NCI-H128 (cell line): ENCODE measurements at regions not wholly inside any gene's neighbourhood (a gene's known extent, or its start where the extent isn't known, plus 50 kb on each side); places are given as distances from the start of the nearest gene placed in this dataset.
"Not testable (repeated sequence)": the region's sequence is repeated elsewhere in the genome, so short reads cannot be mapped to it uniquely, and the experiment has no call there.

Experiments
- DNase-seq: peaks from one replicate; lab custom pipeline; 2025; ENCODE audit not compliant: unreplicated experiment; lab: John Stamatoyannopoulos, UW

DNA sequence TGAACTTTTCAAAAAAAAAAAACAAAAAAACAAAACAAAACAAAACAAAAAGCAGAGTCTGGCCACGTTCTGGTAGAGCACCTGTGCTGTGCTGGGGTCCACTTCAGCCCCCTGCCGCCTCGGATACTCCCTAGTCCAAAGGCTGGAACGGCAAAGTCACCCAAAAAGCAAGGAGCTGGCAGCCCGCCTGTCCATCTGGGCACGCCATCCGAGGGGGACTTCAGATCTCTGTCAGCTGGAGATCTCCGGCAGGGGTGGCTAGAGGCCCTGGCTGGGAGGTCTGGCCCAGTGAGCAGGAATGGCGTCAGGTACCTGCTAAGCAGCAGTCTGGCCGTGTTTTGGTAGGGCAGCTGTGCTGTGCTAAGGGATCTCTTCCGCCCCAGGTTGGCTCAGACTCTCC is 152.3 kb upstream of the ZNF516 start:
- DNase-seq: no peak

- no peak for DNase-seq
Measured at GRCh38 chr18:76644580-76644979, 149.5 kb upstream of the ZNF516 start.

GRCh38 chr18:76643996-76644395 is 149.0 kb upstream of the ZNF516 start:
- no peak for DNase-seq

DNA sequence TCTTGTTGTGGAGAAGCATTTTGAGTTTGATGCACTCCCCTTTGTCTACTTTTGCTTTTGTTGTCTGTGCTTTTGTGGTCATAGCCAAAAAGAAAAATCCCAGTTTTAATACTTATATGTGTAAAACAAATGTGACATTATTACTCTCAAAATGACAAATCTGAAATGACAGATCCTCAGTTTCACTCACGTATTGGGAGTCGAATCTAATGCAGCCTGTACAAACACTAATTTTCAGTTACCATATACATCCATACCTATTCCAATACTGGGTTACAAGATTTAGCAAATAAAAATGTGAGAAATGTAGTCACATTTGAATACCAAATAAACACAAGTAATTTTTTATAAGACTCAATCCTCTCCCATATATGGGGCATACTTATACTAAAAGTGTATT is 148.2 kb upstream of the ZNF516 start:
- DNase-seq: no peak

DNA sequence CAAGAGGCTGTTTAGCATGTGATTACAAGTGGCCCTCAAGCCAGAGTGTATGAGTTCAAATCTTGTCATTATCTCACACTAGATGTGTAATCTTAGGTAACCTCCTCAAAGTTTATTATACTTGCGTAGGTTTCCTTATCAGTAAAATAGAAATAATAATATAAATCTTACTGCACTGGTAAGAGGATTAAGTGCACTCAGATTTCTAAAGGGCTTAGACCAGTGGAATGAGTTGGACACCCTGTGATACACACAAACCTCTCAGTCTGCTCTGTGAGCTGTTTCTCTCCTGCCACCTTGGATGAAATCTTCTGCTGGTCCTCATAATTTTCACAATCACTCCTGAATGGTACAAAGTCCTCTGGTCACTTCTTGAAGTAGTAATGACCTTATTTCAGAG is 145.4 kb upstream of the ZNF516 start:
- no peak for DNase-seq

DNA sequence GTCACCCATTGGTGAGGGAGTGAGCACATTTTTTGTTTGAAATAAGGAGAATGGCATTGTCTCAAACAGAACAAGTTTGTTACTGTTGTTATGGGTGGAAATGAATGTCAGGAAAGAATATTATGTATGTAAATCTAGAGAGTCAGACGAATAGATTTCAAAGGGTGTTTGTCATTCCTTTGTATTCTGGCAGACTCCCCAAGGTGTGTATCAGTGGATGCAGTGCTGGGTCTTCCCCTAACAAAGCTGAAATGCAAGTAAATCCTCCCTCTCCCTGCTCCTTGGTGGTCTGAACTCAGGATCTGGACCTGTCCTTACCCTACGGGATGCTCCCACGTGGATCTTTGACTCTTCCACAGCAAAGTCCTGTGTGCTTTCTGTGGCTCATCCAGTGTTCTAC is 139.5 kb upstream of the ZNF516 start:
- no peak for DNase-seq

DNA sequence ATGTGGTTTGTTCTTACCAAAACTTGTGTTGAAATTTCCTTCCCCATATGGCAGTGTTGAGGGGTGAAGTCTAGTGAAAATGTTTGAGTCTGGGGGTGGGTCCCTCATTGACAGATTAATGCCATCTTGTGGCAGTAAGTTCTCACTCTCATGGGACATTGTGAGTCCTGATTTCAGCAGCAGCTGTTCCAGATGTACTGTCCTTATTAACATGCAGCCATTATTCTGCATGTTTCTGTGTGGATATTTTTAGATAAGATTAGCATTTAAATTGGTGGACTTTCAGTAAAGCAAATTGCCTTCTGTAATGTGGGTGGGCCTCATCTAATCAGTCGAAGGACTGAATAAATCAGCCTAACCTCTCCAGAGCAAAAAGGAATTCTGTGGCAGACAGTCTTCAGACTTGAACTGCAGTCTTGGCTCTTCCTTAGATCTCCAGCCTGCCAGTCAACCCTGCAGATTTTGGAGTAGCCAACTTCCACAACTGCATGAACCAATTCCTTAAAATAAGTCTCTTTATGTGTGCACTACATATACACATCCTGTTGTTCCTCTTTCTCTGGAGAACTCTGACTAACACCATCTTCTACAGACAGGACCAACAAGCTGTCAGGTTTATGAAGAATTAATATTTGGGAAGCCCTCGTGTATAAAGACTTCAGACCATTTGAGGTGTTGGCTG is 138.7 kb upstream of the ZNF516 start:
- DNase-seq: no peak

GRCh38 chr18:76627444-76627843 is 132.4 kb upstream of the ZNF516 start:
- DNase-seq: no peak

GRCh38 chr18:76626991-76627390 is 131.9 kb upstream of the ZNF516 start:
- DNase-seq: no peak

DNA sequence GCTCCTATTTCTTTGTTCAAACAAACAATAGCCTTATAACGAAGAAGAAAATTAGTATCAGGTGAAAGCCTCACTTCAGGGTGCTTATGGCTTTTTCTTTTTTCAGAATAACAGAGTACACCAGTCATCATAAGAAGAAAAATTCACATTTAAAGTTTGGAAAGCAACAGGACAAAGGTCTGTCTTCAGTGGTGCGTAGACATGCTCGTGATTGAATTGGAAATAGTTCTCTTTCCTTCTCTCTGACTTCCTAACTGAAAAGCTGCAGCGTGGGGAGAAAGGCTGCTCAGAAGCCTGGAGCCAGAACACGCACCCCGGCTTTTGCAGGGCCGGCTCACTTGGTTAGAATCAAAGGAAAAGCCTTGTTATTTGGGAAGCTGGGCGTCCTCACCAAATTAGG is 127.6 kb upstream of the ZNF516 start:
- no peak for DNase-seq

GRCh38 chr18:76621782-76622495 is 126.9 kb upstream of the ZNF516 start:
- DNase-seq: no peak

GRCh38 chr18:76621226-76621625 is 126.2 kb upstream of the ZNF516 start:
- no peak for DNase-seq

- no peak for DNase-seq
Measured at GRCh38 chr18:76620321-76621170, 125.5 kb upstream of the ZNF516 start.

DNA sequence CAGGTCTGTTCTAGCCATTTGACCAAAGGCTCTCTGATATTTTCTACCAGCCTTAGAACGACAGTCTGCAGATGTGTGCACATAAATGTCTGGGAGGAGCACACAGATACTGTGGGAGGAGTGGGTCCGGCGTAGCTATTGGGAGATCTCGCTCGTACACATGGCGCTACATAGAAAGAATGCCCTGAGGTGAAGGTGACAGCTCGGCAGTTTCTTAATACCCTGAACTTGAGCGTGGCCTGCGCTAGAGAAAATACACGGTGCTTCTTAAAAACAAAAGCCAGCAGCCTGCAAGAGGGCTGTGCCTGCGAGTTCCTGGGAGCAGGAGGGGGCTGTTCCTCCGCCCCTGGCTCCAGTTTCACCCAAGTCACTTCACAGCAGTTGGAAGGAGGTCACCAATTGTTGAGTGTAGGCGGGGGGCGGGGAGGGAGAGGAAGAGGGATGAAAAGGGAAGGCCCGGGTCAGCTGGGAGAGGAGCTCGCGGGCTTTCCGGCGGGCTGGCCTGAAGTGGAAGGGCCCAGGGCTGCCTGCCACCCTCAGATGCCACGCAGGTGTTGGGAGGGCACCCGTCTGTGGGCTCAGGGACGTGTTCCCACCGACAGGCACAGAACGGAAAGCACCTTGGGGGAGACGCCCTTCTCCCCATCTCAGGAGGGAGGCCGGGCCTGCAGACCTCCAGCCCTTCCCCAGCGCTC is 124.7 kb upstream of the ZNF516 start:
- DNase-seq: no peak

DNA sequence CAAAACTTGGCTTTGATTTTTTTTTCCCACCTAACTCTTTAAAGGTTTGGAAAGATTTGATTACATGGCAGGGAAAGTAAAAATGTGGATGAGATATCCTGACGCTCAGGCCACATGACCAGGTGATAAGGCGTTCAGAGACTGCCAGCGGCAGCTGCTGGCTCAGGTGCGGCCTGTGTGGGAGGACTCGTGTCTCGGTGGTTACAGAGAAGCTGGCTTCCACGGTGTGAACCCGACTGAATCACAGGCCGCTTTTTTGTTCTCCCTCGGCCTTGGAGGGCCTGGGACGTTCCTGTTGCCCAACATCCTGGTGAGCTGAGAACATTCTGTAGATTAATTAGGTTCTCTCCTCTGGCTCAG is 124.2 kb upstream of the ZNF516 start:
- DNase-seq: no peak

DNA sequence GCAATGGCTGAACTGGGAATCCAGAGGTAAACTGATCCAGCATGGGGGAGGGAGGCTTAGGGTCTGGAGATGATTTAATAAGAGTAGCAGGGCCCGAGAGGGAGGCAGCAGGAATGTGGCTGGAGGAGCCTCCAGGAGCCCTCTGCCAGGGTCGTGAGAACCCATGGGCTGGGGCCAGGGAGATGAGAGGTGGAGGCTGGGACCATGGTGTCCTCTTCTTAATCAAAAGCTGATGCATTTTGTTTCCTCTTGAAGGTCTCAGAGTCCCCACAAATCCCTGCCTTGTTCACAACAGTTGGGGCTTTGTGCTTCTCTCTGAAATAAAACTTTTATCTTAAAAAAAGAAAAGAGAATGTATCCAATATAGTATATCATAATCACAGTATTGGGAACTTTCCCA is 123.7 kb upstream of the ZNF516 start:
- no peak for DNase-seq

- DNase-seq: no peak
Measured at GRCh38 chr18:76616373-76616772, 121.3 kb upstream of the ZNF516 start.

- no peak for DNase-seq
Measured at GRCh38 chr18:76615065-76615733, 120.2 kb upstream of the ZNF516 start.

- no peak for DNase-seq
Measured at GRCh38 chr18:76613755-76614120, 118.7 kb upstream of the ZNF516 start.

GRCh38 chr18:76613053-76613754 is 118.2 kb upstream of the ZNF516 start:
- no peak for DNase-seq

DNA sequence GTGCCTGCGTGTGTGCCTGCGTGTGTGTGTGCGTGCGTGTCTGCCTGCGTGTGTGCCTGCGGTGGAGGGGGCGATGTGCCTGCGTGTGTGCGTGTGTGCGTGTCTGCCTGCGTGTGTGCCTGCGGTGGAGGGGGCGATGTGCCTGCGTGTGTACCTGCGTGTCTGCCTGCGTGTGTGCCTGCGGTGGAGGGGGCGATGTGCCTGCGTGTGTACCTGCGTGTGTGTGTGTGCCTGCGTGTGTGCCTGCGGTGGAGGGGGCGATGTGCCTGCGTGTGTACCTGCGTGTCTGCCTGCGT is 116.7 kb upstream of the ZNF516 start:
- not testable (repeated sequence) for DNase-seq
